ENCODE measurements at regions not wholly inside any gene's neighbourhood (a gene's known extent, or its start where the extent isn't known, plus 50 kb on each side); places are given as distances from the start of the nearest gene placed in this dataset.
"Not testable (repeated sequence)": the region's sequence is repeated elsewhere in the genome, so short reads cannot be mapped to it uniquely, and the experiment has no call there.

- intact Hi-C loops (cut with DNase I, micrococcal nuclease): no loop called here
- DNase-seq: no peak
- ATAC-seq: no peak
Observed at GRCh38 chrX:124651031-124651430, 304.7 kb downstream of the SH2D1A start.

GRCh38 chrX:124665621-124666400 lies 319.4 kb downstream of the SH2D1A start:
- DNase-seq (no peak), ATAC-seq (no peak)
- intact Hi-C loops (cut with DNase I, micrococcal nuclease): no loop called here

- DNase-seq (no peak), ATAC-seq (no peak)
- intact Hi-C loops (cut with DNase I, micrococcal nuclease): no loop called here
Observed at GRCh38 chrX:124679199-124679598, 332.8 kb downstream of the SH2D1A start.

- ATAC-seq (no peak), DNase-seq (no peak)
- intact Hi-C loops (cut with DNase I, micrococcal nuclease): no loop called here
Observed at GRCh38 chrX:124680287-124680686, 333.9 kb downstream of the SH2D1A start.

- no peak for ATAC-seq
- intact Hi-C loops (cut with DNase I, micrococcal nuclease): no loop called here
- no peak for DNase-seq
Observed at GRCh38 chrX:124690495-124690894, 344.1 kb downstream of the SH2D1A start.

- intact Hi-C loops (cut with DNase I, micrococcal nuclease): no loop called here
- DNase-seq: no peak
- no peak for ATAC-seq
Observed at GRCh38 chrX:124699876-124700275, 353.5 kb downstream of the SH2D1A start.

GRCh38 chrX:124717537-124717936 lies 371.2 kb downstream of the SH2D1A start:
- intact Hi-C loops (cut with DNase I, micrococcal nuclease): no loop called here
- ATAC-seq: no peak
- DNase-seq: no peak

- DNase-seq (no peak), ATAC-seq (no peak)
- intact Hi-C loops (cut with DNase I, micrococcal nuclease): no loop called here
Observed at GRCh38 chrX:124719060-124719459, 372.7 kb downstream of the SH2D1A start.

GRCh38 chrX:124720532-124720931 lies 374.2 kb downstream of the SH2D1A start:
- intact Hi-C loops (cut with DNase I, micrococcal nuclease): no loop called here
- DNase-seq (no peak), ATAC-seq (no peak)

- ATAC-seq (no peak), DNase-seq (no peak)
- intact Hi-C loops (cut with DNase I, micrococcal nuclease): no loop called here
Observed at GRCh38 chrX:124725502-124725901, 379.1 kb downstream of the SH2D1A start.

- ATAC-seq: no peak
- DNase-seq: no peak
- intact Hi-C loops (cut with DNase I, micrococcal nuclease): no loop called here
Observed at GRCh38 chrX:124726292-124726691, 379.9 kb downstream of the SH2D1A start.

GRCh38 chrX:124726881-124727280 lies 380.5 kb downstream of the SH2D1A start:
- no peak for ATAC-seq
- DNase-seq: no peak
- intact Hi-C loops (cut with DNase I, micrococcal nuclease): no loop called here

- intact Hi-C loops (cut with DNase I, micrococcal nuclease): no loop called here
- ATAC-seq (no peak), DNase-seq (peak in 1 of 2 donors; percentile 6)
Observed at GRCh38 chrX:124736553-124737270, 390.3 kb downstream of the SH2D1A start.

- intact Hi-C loops (cut with DNase I, micrococcal nuclease): no loop called here
- ATAC-seq (no peak), DNase-seq (no peak)
Observed at GRCh38 chrX:124737771-124738170, 391.4 kb downstream of the SH2D1A start.

- no peak for DNase-seq
- intact Hi-C loops (cut with DNase I, micrococcal nuclease): no loop called here
- ATAC-seq: no peak
Observed at GRCh38 chrX:124747295-124747694, 400.9 kb downstream of the SH2D1A start.

GRCh38 chrX:124764354-124764753 lies 418.0 kb downstream of the SH2D1A start:
- DNase-seq (no peak), ATAC-seq (no peak)
- intact Hi-C loops (cut with DNase I, micrococcal nuclease): no loop called here

- no peak for ATAC-seq
- intact Hi-C loops (cut with DNase I, micrococcal nuclease): no loop called here
- no peak for DNase-seq
Observed at GRCh38 chrX:124769166-124769565, 422.8 kb downstream of the SH2D1A start.

- ATAC-seq (no peak), DNase-seq (no peak)
- intact Hi-C loops (cut with DNase I, micrococcal nuclease): no loop called here
Observed at GRCh38 chrX:124771292-124771691, 424.9 kb downstream of the SH2D1A start.

GRCh38 chrX:124788253-124788652 lies 441.9 kb downstream of the SH2D1A start:
- DNase-seq; intact Hi-C loops (cut with DNase I, micrococcal nuclease); ATAC-seq: not testable (repeated sequence)

- intact Hi-C loops (cut with DNase I, micrococcal nuclease); ATAC-seq; DNase-seq: not testable (repeated sequence)
Observed at GRCh38 chrX:124789874-124790273, 443.5 kb downstream of the SH2D1A start.
